CD14-positive monocyte (primary cell): ENCODE measurements at regions not wholly inside any gene's neighbourhood (a gene's known extent, or its start where the extent isn't known, plus 50 kb on each side); places are given as distances from the start of the nearest gene placed in this dataset.

ENCODE experiments used
- DNase-seq, 3 donors: peaks; one replicate each; pipeline ENCODE4 v3.0.0-alpha.2; 2011 to 2022
- H2AFZ ChIP-seq: 2 replicates; pipeline ENCODE4 v1.6.0; 2012; ENCODE audit warnings: mild to moderate bottlenecking, low read depth, low read length, inconsistent platforms; ENCODE audit not compliant: insufficient read depth, poor library complexity, severe bottlenecking
- H3K27ac ChIP-seq, 2 donors: 1 replicate in 1 of 2; 2 replicates in 1 of 2; pipeline ENCODE4 v1.5.1; 2012 to 2013; ENCODE audit warnings: low read length in 2 of 2, control low read depth in 1 of 2, inconsistent platforms in 1 of 2, low read depth in 1 of 2, mild to moderate bottlenecking in 1 of 2
- H3K27me3 ChIP-seq, 2 donors: one replicate each; pipeline versions ENCODE4 v1.6.0 to v1.6.1; 2011 to 2013; ENCODE audit warnings: low read length in 2 of 2; ENCODE audit not compliant: control insufficient read depth in 2 of 2, insufficient read depth in 2 of 2
- H3K36me3 ChIP-seq, 2 donors: replicated peaks in 1 of 2; 1 replicate in 1 of 2; 2 replicates in 1 of 2; pipeline versions ENCODE4 v1.5.1 to v1.6.1; 2012 to 2013; ENCODE audit warnings: low read length in 2 of 2, control low read depth in 1 of 2, inconsistent platforms in 1 of 2, mild to moderate bottlenecking in 1 of 2; ENCODE audit not compliant: insufficient read depth in 2 of 2, control insufficient read depth in 1 of 2
- H3K4me1 ChIP-seq, 2 donors: 1 replicate in 1 of 2; 2 replicates in 1 of 2; pipeline versions ENCODE4 v1.5.1 to v1.6.1; 2012 to 2013; ENCODE audit warnings: low read length in 2 of 2, control low read depth in 1 of 2, inconsistent platforms in 1 of 2, mild to moderate bottlenecking in 1 of 2, moderate library complexity in 1 of 2; ENCODE audit not compliant: insufficient read depth in 2 of 2, control insufficient read depth in 1 of 2
- H3K4me2 ChIP-seq: replicated peaks from 2 replicates; pipeline ENCODE3; 2012; ENCODE audit warnings: low read length, moderate library complexity, mild to moderate bottlenecking; ENCODE audit not compliant: poor library complexity, severe bottlenecking; ENCODE audit errors: extremely low read depth
- H3K4me3 ChIP-seq, 3 experiments: fragments of 200-600 bp in 1 of 3; sonication (generic) in 1 of 3; replicated peaks in 1 of 3; 1 replicate in 2 of 3; 2 replicates in 1 of 3; pipeline ENCODE4 v1.5.1; 2011 to 2013; ENCODE audit warnings: low read length in 3 of 3, mild to moderate bottlenecking in 3 of 3, control low read depth in 2 of 3, low read depth in 2 of 3, inconsistent platforms in 1 of 3, moderate library complexity in 1 of 3
- H3K79me2 ChIP-seq: 2 replicates; pipeline ENCODE4 v1.6.0; 2012; ENCODE audit warnings: mild to moderate bottlenecking, control low read depth, inconsistent platforms, low read length, moderate library complexity; ENCODE audit not compliant: insufficient read depth
- H3K9ac ChIP-seq: 2 replicates; pipeline ENCODE4 v1.6.0; 2017; ENCODE audit warnings: low read length, mild to moderate bottlenecking; ENCODE audit not compliant: insufficient read depth, poor library complexity, severe bottlenecking
- H3K9me3 ChIP-seq, 2 donors: replicated peaks in 1 of 2; 1 replicate in 1 of 2; 2 replicates in 1 of 2; pipeline versions ENCODE4 v1.5.1 to v1.6.1; 2012 to 2013; ENCODE audit warnings: low read length in 2 of 2, control low read depth in 1 of 2; ENCODE audit not compliant: control insufficient read depth in 1 of 2, insufficient read depth in 1 of 2
- H4K20me1 ChIP-seq: 2 replicates; pipeline ENCODE4 v1.6.0; 2012; ENCODE audit warnings: mild to moderate bottlenecking, low read length, control low read depth, moderate library complexity; ENCODE audit not compliant: insufficient read depth
- H3K27ac Mint-ChIP-seq, 7 donors: one replicate each; pipeline ENCODE4 v1.8.0; 2020; ENCODE audit warnings: mild to moderate bottlenecking in 7 of 7, mixed read lengths in 7 of 7, moderate library complexity in 6 of 7, inconsistent platforms in 2 of 7
- H3K27me3 Mint-ChIP-seq, 3 donors: one replicate each; pipeline ENCODE4 v1.8.0; 2021 to 2022; ENCODE audit warnings: low read depth in 3 of 3, mild to moderate bottlenecking in 3 of 3, mixed read lengths in 3 of 3, moderate library complexity in 3 of 3, inconsistent platforms in 1 of 3
- H3K36me3 Mint-ChIP-seq, 2 donors: one replicate each; pipeline ENCODE4 v1.8.0; 2020; ENCODE audit warnings: mixed read lengths in 2 of 2, inconsistent platforms in 1 of 2, mild to moderate bottlenecking in 1 of 2
- H3K4me1 Mint-ChIP-seq: one replicate; pipeline ENCODE4 v1.8.0; 2020; ENCODE audit warnings: mild to moderate bottlenecking, mixed read lengths
- H3K4me3 Mint-ChIP-seq, 2 donors: one replicate each; pipeline ENCODE4 v1.8.0; 2020; ENCODE audit warnings: mild to moderate bottlenecking in 2 of 2, mixed read lengths in 2 of 2, moderate library complexity in 1 of 2
- H3K9me3 Mint-ChIP-seq, 7 donors: one replicate each; pipeline ENCODE4 v1.8.0; 2020 to 2022; ENCODE audit warnings: mixed read lengths in 7 of 7, mild to moderate bottlenecking in 6 of 7, moderate library complexity in 6 of 7, inconsistent platforms in 2 of 7
- WGBS: methylation state at CpG from one replicate; pipeline ENCODE4 v1.1.5; 2013; ENCODE audit warnings: missing lambda C conversion rate; ENCODE audit not compliant: insufficient coverage; 5-methylcytosine and 5-hydroxymethylcytosine counted together
- intact Hi-C, 2 donors: fragments of 100-400 bp; cut with micrococcal nuclease; formaldehyde crosslinking; loops; one replicate each; pipeline versions ENCODE4 v1.15.0 to v1.15.1; 2023
- TF ChIP-seq, protein P1 (sequence below): fragments of 200-600 bp; IDR thresholded peaks from one replicate; pipeline ENCODE4 v1.8.0; 2022; ENCODE audit warnings: antibody characterized with exemption, mild to moderate bottlenecking

DNA sequence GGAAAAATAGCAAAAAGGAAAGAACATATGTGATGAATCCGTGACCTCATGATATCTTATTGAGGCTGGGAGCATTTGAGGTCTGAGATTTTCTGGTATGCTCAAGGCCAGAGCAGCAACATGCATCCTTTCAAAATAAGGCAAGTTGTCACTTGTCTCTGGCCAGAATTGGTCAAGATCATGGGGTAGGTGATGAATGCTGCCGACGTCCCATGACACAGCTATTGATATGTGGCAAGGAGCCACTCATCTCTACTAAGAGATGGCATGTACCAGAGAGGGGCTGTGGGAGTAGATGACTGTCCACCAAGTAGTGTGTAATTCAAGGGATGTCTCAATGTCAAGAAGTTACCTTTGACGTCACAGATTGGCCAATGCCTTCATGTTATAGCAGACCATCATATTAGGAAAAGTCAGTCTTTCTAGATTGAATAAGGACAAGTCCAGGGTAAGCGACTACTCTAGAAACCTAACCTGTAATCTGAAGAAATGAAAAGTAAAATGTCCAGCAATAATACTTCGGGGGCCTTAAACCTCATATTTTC lies 527.4 kb downstream of the BMP2 start:
- no peak overlapping the region for H2AFZ ChIP-seq
- WGBS: 82% methylated on average over 3 of the region's 6 CpGs

DNA sequence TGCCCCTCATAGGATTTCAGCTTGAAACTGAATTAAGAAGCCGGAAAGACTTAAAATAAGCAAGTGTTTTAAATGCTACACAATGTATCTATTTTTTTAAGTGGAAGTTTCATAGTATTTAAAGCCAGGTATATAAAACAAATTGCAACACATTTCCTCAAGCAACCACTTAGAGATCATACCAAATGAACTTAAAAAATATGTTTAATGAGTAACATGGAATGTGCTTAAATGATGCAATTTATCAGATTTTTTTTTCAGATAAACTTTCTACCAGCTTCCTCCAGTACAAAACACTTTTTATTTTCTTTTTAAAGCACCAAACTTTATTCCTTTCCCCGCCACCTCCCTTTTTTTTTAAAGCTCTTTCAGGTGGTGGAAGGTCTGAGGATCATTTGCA lies 534.3 kb downstream of the BMP2 start:
- TF ChIP-seq, protein P1, sequence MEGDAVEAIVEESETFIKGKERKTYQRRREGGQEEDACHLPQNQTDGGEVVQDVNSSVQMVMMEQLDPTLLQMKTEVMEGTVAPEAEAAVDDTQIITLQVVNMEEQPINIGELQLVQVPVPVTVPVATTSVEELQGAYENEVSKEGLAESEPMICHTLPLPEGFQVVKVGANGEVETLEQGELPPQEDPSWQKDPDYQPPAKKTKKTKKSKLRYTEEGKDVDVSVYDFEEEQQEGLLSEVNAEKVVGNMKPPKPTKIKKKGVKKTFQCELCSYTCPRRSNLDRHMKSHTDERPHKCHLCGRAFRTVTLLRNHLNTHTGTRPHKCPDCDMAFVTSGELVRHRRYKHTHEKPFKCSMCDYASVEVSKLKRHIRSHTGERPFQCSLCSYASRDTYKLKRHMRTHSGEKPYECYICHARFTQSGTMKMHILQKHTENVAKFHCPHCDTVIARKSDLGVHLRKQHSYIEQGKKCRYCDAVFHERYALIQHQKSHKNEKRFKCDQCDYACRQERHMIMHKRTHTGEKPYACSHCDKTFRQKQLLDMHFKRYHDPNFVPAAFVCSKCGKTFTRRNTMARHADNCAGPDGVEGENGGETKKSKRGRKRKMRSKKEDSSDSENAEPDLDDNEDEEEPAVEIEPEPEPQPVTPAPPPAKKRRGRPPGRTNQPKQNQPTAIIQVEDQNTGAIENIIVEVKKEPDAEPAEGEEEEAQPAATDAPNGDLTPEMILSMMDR: no peak
- Mint-ChIP-seq H3K9me3 (peaks cover 0 to 2% (median 0%) of the 10 kb centered on the region in 7 donors), H3K36me3 (no peaks in the 10 kb centered on the region), H3K27me3 (peaks cover 0 to 4% (median 0%) of the 10 kb centered on the region in 3 donors), H3K4me3 (no peak overlapping the region), H3K4me1 (no peaks in the 10 kb centered on the region), H3K27ac (no peak overlapping the region)
- Histone ChIP-seq H3K27me3 (no peaks in the 10 kb centered on the region), H3K27ac (no peak overlapping the region), H3K4me2 (no peak overlapping the region), H3K4me1 (no peaks in the 10 kb centered on the region), H3K9me3 (no peaks in the 10 kb centered on the region), H4K20me1 (no peaks in the 10 kb centered on the region), H3K79me2 (no peaks in the 10 kb centered on the region), H2AFZ (no peak overlapping the region), H3K9ac (no peak overlapping the region), H3K4me3 (no peak overlapping the region), H3K36me3 (no peaks in the 10 kb centered on the region)
- no peak for DNase-seq
- WGBS: no CpG with 5 or more reads among the region's 2 CpGs
- intact Hi-C loops: no loop called here

More for the DNA sequence above, 527.4 kb downstream of the BMP2 start:
- Mint-ChIP-seq H3K27ac (no peak overlapping the region), H3K4me3 (no peak overlapping the region), H3K36me3 (no peaks in the 10 kb centered on the region), H3K4me1 (no peaks in the 10 kb centered on the region), H3K9me3 (no peaks in the 10 kb centered on the region), H3K27me3 (peaks cover 0 to 2% (median 1%) of the 10 kb centered on the region in 3 donors)
- H3K9me3 ChIP-seq: no peaks in the 10 kb centered on the region
- H3K9ac ChIP-seq: no peak overlapping the region
- no peak overlapping the region for H3K27ac ChIP-seq
- no peaks in the 10 kb centered on the region for H4K20me1 ChIP-seq
- DNase-seq: no peak
- H3K79me2 ChIP-seq: no peaks in the 10 kb centered on the region
- no peaks in the 10 kb centered on the region for H3K4me1 ChIP-seq
- H3K27me3 ChIP-seq: peaks cover 0 to 3% of the 10 kb centered on the region in 2 donors
- H3K4me3 ChIP-seq: no peak overlapping the region
- TF ChIP-seq, protein P1: no peak
- intact Hi-C loops: no loop called here
- H3K36me3 ChIP-seq: no peaks in the 10 kb centered on the region
- no peak overlapping the region for H3K4me2 ChIP-seq
